Ovary (tissue), 7 donors: ENCODE measurements at regions not wholly inside any gene's neighbourhood (a gene's known extent, or its start where the extent isn't known, plus 50 kb on each side); places are given as distances from the start of the nearest gene placed in this dataset.

ENCODE experiments used
- DNase-seq, 5 donors: peaks; one replicate each; pipeline ENCODE4 v3.0.0-alpha.2; 2019 to 2020
- H3K27ac ChIP-seq, 2 donors: fragments of 200-600 bp; one replicate each; pipeline versions ENCODE4 v1.5.1 to v1.8.0; 2019 to 2022
- H3K27me3 ChIP-seq: fragments of 200-600 bp; one replicate; pipeline ENCODE4 v1.8.0; 2022
- H3K36me3 ChIP-seq: fragments of 200-600 bp; sonication (generic); one replicate; pipeline ENCODE4 v1.5.1; 2019
- H3K4me1 ChIP-seq: one replicate; pipeline ENCODE4 v1.8.1; 2013; ENCODE audit warnings: mild to moderate bottlenecking, moderate library complexity; ENCODE audit not compliant: insufficient read depth
- H3K4me3 ChIP-seq: fragments of 200-600 bp; sonication (generic); one replicate; pipeline ENCODE4 v1.5.1; 2017
- H3K9me3 ChIP-seq, 2 donors: fragments of 200-600 bp in 1 of 2; sonication (generic) in 1 of 2; one replicate each; pipeline versions ENCODE4 v1.5.1 to v1.8.1; 2013 to 2019; ENCODE audit warnings: mild to moderate bottlenecking in 1 of 2, moderate library complexity in 1 of 2
- CTCF ChIP-seq, 3 donors: fragments of 450-650 bp in 2 of 3; fragments of 200-600 bp in 1 of 3; IDR thresholded peaks; one replicate each; pipeline versions ENCODE4 v1.5.1 to v1.8.0; 2016 to 2022; ENCODE audit warnings: antibody characterized with exemption in 3 of 3, mild to moderate bottlenecking in 1 of 3
- EP300 ChIP-seq: sonication (generic); formaldehyde crosslinking; IDR thresholded peaks from one replicate; pipeline ENCODE4 v1.6.1; 2017; ENCODE audit warnings: antibody characterized with exemption
- POLR2A ChIP-seq: fragments of 450-650 bp; IDR thresholded peaks from one replicate; pipeline ENCODE4 v1.6.1; 2017; ENCODE audit warnings: antibody characterized with exemption, mild to moderate bottlenecking, moderate library complexity
- WGBS, 3 donors: extraction: QIAGEN DNeasy Blood & Tissue Kit in 1 of 3; methylation state at CpG; one replicate each; pipeline versions ENCODE4 v1.1.5 to v1.1.7; 2013 to 2017; 5-methylcytosine and 5-hydroxymethylcytosine counted together
- intact Hi-C, 4 donors: fragments of 100-400 bp; cut with DNase I; formaldehyde crosslinking; loops; one replicate each; pipeline versions ENCODE4 v1.11.0 to v1.15.1; 2022 to 2023
- donor health status: DM: no; HTN: no; CAD: no; lungs with moderate emphysema.
- donor health status: DM: no; HTN: no; CAD: no.
- donor health status: Bipolar disorder and iron deficiency.
- donor health status: DM: no; HTN: no; CAD: no.
- donor health status: DM: yes; HTN: yes; CAD: no.

- H3K9me3 ChIP-seq, result no peaks in the 10 kb centered on the region
- H3K27me3 ChIP-seq, result no peaks in the 10 kb centered on the region
- no peak for TF ChIP-seq POLR2A
- no peak for TF ChIP-seq CTCF (IDR thresholded peaks at IDR 0.05)
- TF ChIP-seq EP300, result no peak
- H3K27ac ChIP-seq, result no peak overlapping the region
- H3K36me3 ChIP-seq, result no peaks in the 10 kb centered on the region
- no peak overlapping the region for H3K4me3 ChIP-seq
- H3K4me1 ChIP-seq, result peaks cover 2% of the 10 kb centered on the region
- WGBS, 3 donors, result 82 to 90% (median 85%) methylated on average over 1 of the region's 1 CpG
- no peak for DNase-seq
- intact Hi-C loops, result no loop called here
Observed at GRCh38 chr11:116454951-116455350, 317.8 kb downstream of the BUD13 start.

GRCh38 chr11:116454020-116454645 is 318.7 kb downstream of the BUD13 start:
- H3K4me1 ChIP-seq, result no peaks in the 10 kb centered on the region
- H3K27ac ChIP-seq, result no peak overlapping the region
- no peak overlapping the region for H3K4me3 ChIP-seq
- H3K27me3 ChIP-seq, result no peaks in the 10 kb centered on the region
- TF ChIP-seq CTCF (IDR thresholded peaks at IDR 0.05), result peak in 1 of 3 donors; percentile 45
- no peak for TF ChIP-seq POLR2A
- peak in 3 of 5 donors; percentile 24 to 42 (median 38) for DNase-seq
- no peaks in the 10 kb centered on the region for H3K36me3 ChIP-seq
- intact Hi-C loops, result no loop called here
- no peaks in the 10 kb centered on the region for H3K9me3 ChIP-seq
- 50 to 54% (median 51%) methylated on average over 9 of the region's 9 CpGs for WGBS, 3 donors

DNA sequence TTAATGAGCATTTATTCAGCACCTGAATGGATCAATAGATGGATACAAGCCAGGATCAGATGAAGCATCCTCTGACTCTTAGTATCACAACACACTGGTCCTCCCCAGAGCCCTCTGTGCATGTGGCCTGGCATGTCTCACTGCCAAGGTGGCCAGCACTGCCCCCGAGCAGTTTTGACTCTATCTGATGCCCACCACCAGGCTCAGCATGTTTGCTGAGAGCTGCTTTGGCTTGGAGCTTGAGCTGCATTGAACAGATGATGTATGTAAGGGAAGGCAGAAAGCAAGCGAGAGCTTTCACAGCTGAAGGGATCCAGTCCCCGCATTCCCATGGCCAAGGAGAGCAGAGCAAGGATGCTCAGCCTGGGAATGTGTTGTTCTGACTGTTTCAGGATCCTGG is 320.3 kb downstream of the BUD13 start:
- no peaks in the 10 kb centered on the region for H3K4me1 ChIP-seq
- TF ChIP-seq CTCF (IDR thresholded peaks at IDR 0.05) (no peak), EP300 (no peak), POLR2A (no peak)
- H3K4me3 ChIP-seq, result no peak overlapping the region
- WGBS, 3 donors, result 77 to 83% (median 82%) methylated on average over 3 of the region's 3 CpGs
- H3K9me3 ChIP-seq, result no peaks in the 10 kb centered on the region
- H3K27me3 ChIP-seq, result no peaks in the 10 kb centered on the region
- no peaks in the 10 kb centered on the region for H3K36me3 ChIP-seq
- H3K27ac ChIP-seq, result no peak overlapping the region
- no peak for DNase-seq
- intact Hi-C loops, result no loop called here

DNA sequence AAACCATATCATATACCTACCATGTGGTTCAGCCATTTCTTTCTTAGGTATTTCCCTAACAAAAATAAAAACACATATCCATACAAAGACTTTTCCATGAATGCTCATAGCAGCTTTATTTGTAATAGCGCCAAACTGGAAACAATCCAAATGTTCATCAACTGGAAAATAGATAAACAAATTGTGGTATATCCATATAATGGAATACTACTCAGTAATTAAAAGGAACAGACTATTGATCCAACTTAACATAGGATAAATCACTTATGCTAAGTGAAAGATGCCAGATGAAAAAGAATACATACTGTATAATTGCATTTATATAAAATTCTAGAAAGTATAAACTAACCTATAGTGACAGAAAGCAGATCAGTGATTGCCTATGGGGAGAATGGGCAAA is 323.3 kb downstream of the BUD13 start:
- H3K4me1 ChIP-seq, result no peaks in the 10 kb centered on the region
- intact Hi-C loops, result no loop called here
- DNase-seq, result no peak
- WGBS, 3 donors, result 85 to 90% (median 86%) methylated on average over 1 of the region's 1 CpG
- H3K27ac ChIP-seq, result no peak overlapping the region
- no peaks in the 10 kb centered on the region for H3K27me3 ChIP-seq
- H3K9me3 ChIP-seq, result no peaks in the 10 kb centered on the region
- no peak overlapping the region for H3K4me3 ChIP-seq
- TF ChIP-seq EP300, result no peak
- TF ChIP-seq POLR2A, result no peak
- TF ChIP-seq CTCF (IDR thresholded peaks at IDR 0.05), result no peak
- no peaks in the 10 kb centered on the region for H3K36me3 ChIP-seq
